Skin epidermis (tissue), 12 donors: ENCODE measurements at regions not wholly inside any gene's neighbourhood (a gene's known extent, or its start where the extent isn't known, plus 50 kb on each side); places are given as distances from the start of the nearest gene placed in this dataset.
"Not testable (repeated sequence)": the region's sequence is repeated elsewhere in the genome, so short reads cannot be mapped to it uniquely, and the experiment has no call there.

ENCODE experiments used
- H3K27ac ChIP-seq, 21 experiments: fragments of 200-600 bp; sonication (generic) in 11 of 21; one replicate each; pipeline ENCODE4 v1.5.0; 2020; ENCODE audit warnings: mild to moderate bottlenecking in 3 of 21, inconsistent platforms in 2 of 21, moderate library complexity in 2 of 21
- H3K4me3 ChIP-seq, 7 experiments: fragments of 200-600 bp; sonication (generic) in 2 of 7; one replicate each; pipeline ENCODE4 v1.5.0; 2020; ENCODE audit warnings: inconsistent platforms in 2 of 7, mild to moderate bottlenecking in 2 of 7, moderate library complexity in 1 of 7

GRCh38 chr11:116335078-116335477, 437.7 kb downstream of the BUD13 start:
- Histone ChIP-seq H3K27ac (no peak overlapping the region), H3K4me3 (no peak overlapping the region)

GRCh38 chr11:116334596-116334995, 438.2 kb downstream of the BUD13 start:
- no peak overlapping the region for H3K4me3 ChIP-seq
- H3K27ac ChIP-seq, result no peak overlapping the region

GRCh38 chr11:116333001-116333535, 439.7 kb downstream of the BUD13 start:
- no peak overlapping the region for H3K27ac ChIP-seq
- H3K4me3 ChIP-seq, result no peak overlapping the region

- Histone ChIP-seq H3K27ac (no peak overlapping the region), H3K4me3 (no peak overlapping the region)
These were observed 440.4 kb downstream of the BUD13 start for GRCh38 chr11:116332391-116332790.

DNA sequence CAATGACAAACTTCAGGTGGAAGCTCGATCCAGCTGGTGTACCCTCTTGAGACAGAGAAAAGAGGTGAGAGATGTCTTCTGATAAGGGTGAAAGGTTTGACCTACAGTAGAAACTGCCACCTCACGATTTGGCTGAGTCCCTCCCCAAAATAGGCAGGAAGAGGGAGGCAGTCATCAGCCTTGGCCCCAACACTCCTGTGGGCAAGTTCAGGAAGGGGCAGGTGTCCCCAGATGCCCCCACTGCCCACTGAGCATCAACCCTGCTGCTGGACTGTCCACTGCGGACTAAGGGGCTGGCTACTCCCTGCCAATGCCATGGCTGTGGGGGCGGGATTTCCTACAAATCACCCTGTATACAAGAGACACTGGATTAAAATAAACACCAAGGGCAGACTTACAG, 441.4 kb downstream of the BUD13 start:
- no peak overlapping the region for H3K27ac ChIP-seq

GRCh38 chr11:116330439-116331185, 442.2 kb downstream of the BUD13 start:
- no peak overlapping the region for H3K4me3 ChIP-seq

More for the DNA sequence above, 441.4 kb downstream of the BUD13 start:
- H3K4me3 ChIP-seq, result no peak overlapping the region

GRCh38 chr11:116329354-116330090, 443.3 kb downstream of the BUD13 start:
- Histone ChIP-seq H3K4me3 (no peak overlapping the region), H3K27ac (no peak overlapping the region)

More at GRCh38 chr11:116330439-116331185, 442.2 kb downstream of the BUD13 start:
- no peak overlapping the region for H3K27ac ChIP-seq

- no peak overlapping the region for H3K4me3 ChIP-seq
- H3K27ac ChIP-seq, result no peak overlapping the region
These were observed 443.9 kb downstream of the BUD13 start for GRCh38 chr11:116328851-116329250.

DNA sequence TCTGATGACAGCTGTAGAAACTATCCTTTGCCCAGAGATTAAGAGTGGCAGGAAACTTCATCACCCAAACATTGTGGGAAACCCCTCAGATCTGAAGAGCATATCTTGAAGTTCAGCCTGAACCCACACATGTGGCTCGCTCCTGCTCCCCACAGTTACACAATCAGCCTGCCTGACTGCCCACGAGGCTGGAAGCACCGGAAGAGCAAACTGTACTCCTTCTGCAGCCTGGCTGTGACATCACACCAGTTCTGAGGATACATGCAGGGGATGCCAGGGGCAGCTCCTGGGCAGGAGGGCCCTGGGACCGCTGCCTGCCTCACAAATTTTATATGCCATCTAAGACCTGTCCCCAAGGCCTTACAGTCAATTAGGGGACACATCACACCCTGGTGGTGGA, 444.4 kb downstream of the BUD13 start:
- H3K4me3 ChIP-seq, result no peak overlapping the region
- H3K27ac ChIP-seq, result no peak overlapping the region

GRCh38 chr11:116326146-116326545, 446.6 kb downstream of the BUD13 start:
- no peak overlapping the region for H3K27ac ChIP-seq
- no peak overlapping the region for H3K4me3 ChIP-seq

GRCh38 chr11:116325247-116325646, 447.5 kb downstream of the BUD13 start:
- H3K27ac ChIP-seq, result no peak overlapping the region
- H3K4me3 ChIP-seq, result no peak overlapping the region

DNA sequence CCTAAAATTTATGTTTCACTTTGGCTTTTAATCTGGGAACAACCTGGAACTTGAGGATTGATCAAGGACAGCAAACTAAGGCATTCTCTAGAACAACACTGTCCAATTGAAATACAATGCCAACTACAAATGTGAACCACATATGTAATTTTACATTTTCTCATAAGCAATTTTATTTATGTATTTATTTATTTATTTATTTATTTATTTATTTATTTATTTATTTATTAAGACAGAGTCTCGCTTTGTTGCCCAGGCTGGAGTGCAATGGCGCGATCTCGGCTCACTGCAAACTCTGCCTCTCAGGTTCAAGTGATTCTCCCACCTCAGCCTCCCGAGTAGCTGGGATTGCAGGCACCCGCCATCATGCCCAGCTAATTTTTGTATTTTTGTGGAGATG, 448.7 kb downstream of the BUD13 start:
- H3K27ac ChIP-seq, H3K4me3 ChIP-seq: not testable (repeated sequence)

- Histone ChIP-seq H3K27ac (no peak overlapping the region), H3K4me3 (no peak overlapping the region)
These were observed 455.6 kb downstream of the BUD13 start for GRCh38 chr11:116317212-116317611.

- Histone ChIP-seq H3K27ac (no peak overlapping the region), H3K4me3 (no peak overlapping the region)
These were observed 458.8 kb downstream of the BUD13 start for GRCh38 chr11:116314006-116314405.

GRCh38 chr11:116312570-116313391, 460.0 kb downstream of the BUD13 start:
- H3K27ac ChIP-seq, result peak overlapping the region in 2 of 21 experiments; percentile 4 to 34
- no peak overlapping the region for H3K4me3 ChIP-seq

GRCh38 chr11:116311206-116311605, 461.6 kb downstream of the BUD13 start:
- H3K27ac ChIP-seq, result no peak overlapping the region
- no peak overlapping the region for H3K4me3 ChIP-seq

- no peak overlapping the region for H3K27ac ChIP-seq
- H3K4me3 ChIP-seq, result no peak overlapping the region
These were observed 462.1 kb downstream of the BUD13 start for GRCh38 chr11:116310698-116311097.

DNA sequence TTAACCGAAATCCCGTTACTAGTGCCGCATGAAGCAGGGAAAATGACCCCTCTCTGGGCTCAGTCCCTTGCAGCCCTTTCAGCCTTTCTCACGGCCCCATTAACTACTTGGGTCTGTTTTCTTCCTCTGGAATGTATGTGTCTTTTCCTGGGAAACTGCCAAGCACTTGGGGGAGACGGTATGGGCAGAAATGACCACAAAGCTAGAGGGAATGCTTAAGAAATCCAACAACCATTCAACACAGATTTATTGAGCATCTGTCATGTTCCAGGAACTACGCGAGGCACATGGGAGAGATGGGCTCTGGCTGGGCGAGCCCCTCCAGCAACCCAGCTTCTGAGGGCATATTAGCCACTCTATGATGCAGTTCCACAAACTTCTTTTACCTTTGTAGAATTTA, 462.6 kb downstream of the BUD13 start:
- Histone ChIP-seq H3K4me3 (no peak overlapping the region), H3K27ac (peak overlapping the region in 2 of 21 experiments; percentile 14 to 36)

GRCh38 chr11:116309446-116309845, 463.3 kb downstream of the BUD13 start:
- H3K27ac ChIP-seq, result peak overlapping the region in 3 of 21 experiments; percentile 14 to 54 (median 36)
- no peak overlapping the region for H3K4me3 ChIP-seq

- no peak overlapping the region for H3K27ac ChIP-seq
- H3K4me3 ChIP-seq, result no peak overlapping the region
These were observed 470.0 kb downstream of the BUD13 start for GRCh38 chr11:116302756-116303155.
